ENCODE measurements at regions not wholly inside any gene's neighbourhood (a gene's known extent, or its start where the extent isn't known, plus 50 kb on each side); places are given as distances from the start of the nearest gene placed in this dataset.

- DNase-seq (ENCODE audit: low read depth, low spot score): no peak
- in situ Hi-C loops (cut with HindIII; ENCODE audit: low sequenced_read_pairs): no loop called here
- no peak overlapping the region for H3K4me3 ChIP-seq (ENCODE audit: low read depth, low read length)
- TF ChIP-seq CTCF (IDR thresholded peaks at IDR 0.05; ENCODE audit: low read depth, low read length): no peak
Observed at GRCh38 chr17:69872675-69873262, 202.3 kb upstream of the KCNJ16 start.

- in situ Hi-C loops (cut with HindIII; ENCODE audit: low sequenced_read_pairs): no loop called here
- no peak for TF ChIP-seq CTCF (IDR thresholded peaks at IDR 0.05; ENCODE audit: low read depth, low read length)
- H3K4me3 ChIP-seq (ENCODE audit: low read depth, low read length): no peak overlapping the region
- peak; percentile 77 for DNase-seq (ENCODE audit: low read depth, low spot score)
Observed at GRCh38 chr17:69874175-69874670, 200.8 kb upstream of the KCNJ16 start.

GRCh38 chr17:69876757-69877156 is 198.3 kb upstream of the KCNJ16 start:
- no peak for TF ChIP-seq CTCF (IDR thresholded peaks at IDR 0.05; ENCODE audit: low read depth, low read length)
- no peak overlapping the region for H3K4me3 ChIP-seq (ENCODE audit: low read depth, low read length)
- no peak for DNase-seq (ENCODE audit: low read depth, low spot score)
- in situ Hi-C loops (cut with HindIII; ENCODE audit: low sequenced_read_pairs): no loop called here

- no peak for DNase-seq (ENCODE audit: low read depth, low spot score)
- H3K4me3 ChIP-seq (ENCODE audit: low read depth, low read length): no peak overlapping the region
- TF ChIP-seq CTCF (IDR thresholded peaks at IDR 0.05; ENCODE audit: low read depth, low read length): no peak
- in situ Hi-C loops (cut with HindIII; ENCODE audit: low sequenced_read_pairs): no loop called here
Observed at GRCh38 chr17:69878661-69879060, 196.4 kb upstream of the KCNJ16 start.

- no peak overlapping the region for H3K4me3 ChIP-seq (ENCODE audit: low read depth, low read length)
- no peak for TF ChIP-seq CTCF (IDR thresholded peaks at IDR 0.05; ENCODE audit: low read depth, low read length)
- DNase-seq (ENCODE audit: low read depth, low spot score): no peak
- in situ Hi-C loops (cut with HindIII; ENCODE audit: low sequenced_read_pairs): no loop called here
Observed at GRCh38 chr17:69879576-69879975, 195.4 kb upstream of the KCNJ16 start.

GRCh38 chr17:69880591-69881112 is 194.4 kb upstream of the KCNJ16 start:
- DNase-seq (ENCODE audit: low read depth, low spot score): no peak
- TF ChIP-seq CTCF (IDR thresholded peaks at IDR 0.05; ENCODE audit: low read depth, low read length): no peak
- no peak overlapping the region for H3K4me3 ChIP-seq (ENCODE audit: low read depth, low read length)
- in situ Hi-C loops (cut with HindIII; ENCODE audit: low sequenced_read_pairs): no loop called here
